Glutamatergic neuron (in vitro differentiated cells): ENCODE measurements at regions not wholly inside any gene's neighbourhood (a gene's known extent, or its start where the extent isn't known, plus 50 kb on each side); places are given as distances from the start of the nearest gene placed in this dataset.
"Not testable (repeated sequence)": the region's sequence is repeated elsewhere in the genome, so short reads cannot be mapped to it uniquely, and the experiment has no call there.

Experiments used
- DNase-seq: peaks from one replicate; pipeline ENCODE4 v3.0.0; 2022
- H3K27ac Mint-ChIP-seq: one replicate; pipeline ENCODE4 v1.8.0; 2020; ENCODE audit warnings: mild to moderate bottlenecking, mixed read lengths, inconsistent platforms; ENCODE audit not compliant: unreplicated experiment
- H3K27me3 Mint-ChIP-seq: one replicate; pipeline ENCODE4 v1.8.0; 2020; ENCODE audit warnings: mild to moderate bottlenecking, moderate library complexity, mixed read lengths, inconsistent platforms; ENCODE audit not compliant: unreplicated experiment
- H3K36me3 Mint-ChIP-seq: one replicate; pipeline ENCODE4 v1.8.0; 2020; ENCODE audit warnings: mild to moderate bottlenecking, mixed read lengths, inconsistent platforms; ENCODE audit not compliant: unreplicated experiment
- H3K4me1 Mint-ChIP-seq: one replicate; pipeline ENCODE4 v1.8.0; 2020; ENCODE audit warnings: mild to moderate bottlenecking, low read depth, mixed read lengths, inconsistent platforms; ENCODE audit not compliant: unreplicated experiment
- H3K4me3 Mint-ChIP-seq: one replicate; pipeline ENCODE4 v1.8.0; 2020; ENCODE audit warnings: mild to moderate bottlenecking, mixed read lengths, inconsistent platforms; ENCODE audit not compliant: unreplicated experiment
- H3K9me3 Mint-ChIP-seq: one replicate; pipeline ENCODE4 v1.8.0; 2020; ENCODE audit warnings: mild to moderate bottlenecking, moderate library complexity, mixed read lengths, inconsistent platforms; ENCODE audit not compliant: unreplicated experiment
- CTCF ChIP-seq: fragments of 200-600 bp; sonication (generic); IDR thresholded peaks from one replicate; pipeline ENCODE4 v1.5.0; 2021; ENCODE audit not compliant: partially characterized antibody, unreplicated experiment

- no peaks in the 10 kb centered on the region for H3K36me3 Mint-ChIP-seq
- no peak overlapping the region for H3K27ac Mint-ChIP-seq
- no peaks in the 10 kb centered on the region for H3K9me3 Mint-ChIP-seq
- TF ChIP-seq CTCF = no peak
- H3K27me3 Mint-ChIP-seq = no peaks in the 10 kb centered on the region
- DNase-seq = no peak
- H3K4me1 Mint-ChIP-seq = no peaks in the 10 kb centered on the region
- H3K4me3 Mint-ChIP-seq = no peak overlapping the region
These were observed 1119.2 kb upstream of the INTU start for GRCh38 chr4:126513596-126513995.

GRCh38 chr4:126520731-126521130, 1112.0 kb upstream of the INTU start:
- no peaks in the 10 kb centered on the region for H3K36me3 Mint-ChIP-seq
- no peak overlapping the region for H3K4me3 Mint-ChIP-seq

GRCh38 chr4:126525400-126525799, 1107.4 kb upstream of the INTU start:
- not testable (repeated sequence) for H3K36me3 Mint-ChIP-seq, H3K27ac Mint-ChIP-seq, DNase-seq, H3K9me3 Mint-ChIP-seq, H3K27me3 Mint-ChIP-seq, H3K4me1 Mint-ChIP-seq, H3K4me3 Mint-ChIP-seq

More at GRCh38 chr4:126520731-126521130, 1112.0 kb upstream of the INTU start:
- no peak for DNase-seq
- H3K4me1 Mint-ChIP-seq = no peaks in the 10 kb centered on the region
- no peak for TF ChIP-seq CTCF
- peaks cover 7% of the 10 kb centered on the region for H3K9me3 Mint-ChIP-seq
- H3K27me3 Mint-ChIP-seq = no peaks in the 10 kb centered on the region
- no peak overlapping the region for H3K27ac Mint-ChIP-seq

- Mint-ChIP-seq H3K27ac (no peak overlapping the region), H3K4me1 (no peaks in the 10 kb centered on the region), H3K36me3 (no peaks in the 10 kb centered on the region), H3K4me3 (no peak overlapping the region), H3K9me3 (peaks cover 8% of the 10 kb centered on the region), H3K27me3 (no peaks in the 10 kb centered on the region)
- no peak for DNase-seq
- TF ChIP-seq CTCF = no peak
These were observed 1106.4 kb upstream of the INTU start for GRCh38 chr4:126526335-126526734.

GRCh38 chr4:126529997-126530396, 1102.8 kb upstream of the INTU start:
- H3K36me3 Mint-ChIP-seq = no peaks in the 10 kb centered on the region
- no peak for TF ChIP-seq CTCF

More at GRCh38 chr4:126529997-126530396, 1102.8 kb upstream of the INTU start:
- Mint-ChIP-seq H3K9me3 (peaks cover 6% of the 10 kb centered on the region), H3K27me3 (no peaks in the 10 kb centered on the region), H3K27ac (no peak overlapping the region), H3K4me1 (no peaks in the 10 kb centered on the region), H3K4me3 (no peak overlapping the region)
- DNase-seq = no peak
